ENCODE measurements at regions not wholly inside any gene's neighbourhood (a gene's known extent, or its start where the extent isn't known, plus 50 kb on each side); places are given as distances from the start of the nearest gene placed in this dataset.

DNA sequence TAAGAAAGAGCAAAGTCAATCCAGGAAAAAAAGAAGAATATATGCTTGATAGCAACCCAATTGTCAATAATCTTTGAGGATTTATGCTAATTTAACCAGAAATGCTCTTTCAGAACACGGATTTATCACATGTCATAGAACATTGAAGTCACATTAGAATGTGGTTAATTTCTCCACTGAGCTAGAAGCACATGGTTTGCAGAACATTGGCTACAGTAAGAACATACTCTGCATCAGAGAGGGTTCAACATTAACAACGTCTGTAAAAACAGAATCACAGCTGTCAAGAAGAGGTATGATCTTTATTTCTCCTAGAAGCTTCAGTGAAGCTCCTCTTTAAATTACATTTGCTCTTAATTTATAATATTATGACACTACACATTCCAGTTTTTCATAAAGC is 619.7 kb upstream of the AGTR1 start:
- H3K27me3 ChIP-seq, result no peaks in the 10 kb centered on the region
- H3K36me3 ChIP-seq, result no peaks in the 10 kb centered on the region
- no peak overlapping the region for H3K4me3 ChIP-seq (ENCODE audit: low read depth, low read length)
- no peak for DNase-seq
- H3K4me1 ChIP-seq, result peaks cover 27% of the 10 kb centered on the region
- TF ChIP-seq, protein P1, sequence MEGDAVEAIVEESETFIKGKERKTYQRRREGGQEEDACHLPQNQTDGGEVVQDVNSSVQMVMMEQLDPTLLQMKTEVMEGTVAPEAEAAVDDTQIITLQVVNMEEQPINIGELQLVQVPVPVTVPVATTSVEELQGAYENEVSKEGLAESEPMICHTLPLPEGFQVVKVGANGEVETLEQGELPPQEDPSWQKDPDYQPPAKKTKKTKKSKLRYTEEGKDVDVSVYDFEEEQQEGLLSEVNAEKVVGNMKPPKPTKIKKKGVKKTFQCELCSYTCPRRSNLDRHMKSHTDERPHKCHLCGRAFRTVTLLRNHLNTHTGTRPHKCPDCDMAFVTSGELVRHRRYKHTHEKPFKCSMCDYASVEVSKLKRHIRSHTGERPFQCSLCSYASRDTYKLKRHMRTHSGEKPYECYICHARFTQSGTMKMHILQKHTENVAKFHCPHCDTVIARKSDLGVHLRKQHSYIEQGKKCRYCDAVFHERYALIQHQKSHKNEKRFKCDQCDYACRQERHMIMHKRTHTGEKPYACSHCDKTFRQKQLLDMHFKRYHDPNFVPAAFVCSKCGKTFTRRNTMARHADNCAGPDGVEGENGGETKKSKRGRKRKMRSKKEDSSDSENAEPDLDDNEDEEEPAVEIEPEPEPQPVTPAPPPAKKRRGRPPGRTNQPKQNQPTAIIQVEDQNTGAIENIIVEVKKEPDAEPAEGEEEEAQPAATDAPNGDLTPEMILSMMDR (IDR thresholded peaks at IDR 0.05; ENCODE audit: low read depth, low read length), result no peak
- H3K9me3 ChIP-seq, result no peaks in the 10 kb centered on the region

DNA sequence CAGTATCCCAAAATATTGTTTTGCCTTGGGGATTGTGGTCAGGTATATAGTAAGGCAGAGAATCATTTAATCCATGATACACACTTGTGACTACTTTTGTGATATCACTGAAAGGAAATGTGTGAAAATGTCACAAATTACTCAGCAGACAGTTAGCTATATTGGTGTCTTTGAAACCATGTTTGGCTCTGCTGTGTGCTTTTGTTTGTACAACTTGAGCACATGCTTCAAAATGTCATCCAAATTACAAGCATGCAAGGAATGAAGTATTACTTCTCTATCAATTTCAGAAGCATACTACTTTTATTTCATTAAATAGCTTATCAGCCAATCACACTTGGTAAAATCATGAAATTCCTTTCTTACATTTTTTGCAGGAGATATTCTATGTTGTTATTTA is 619.0 kb upstream of the AGTR1 start:
- Histone ChIP-seq H3K4me1 (peaks cover 27% of the 10 kb centered on the region), H3K4me3 (ENCODE audit: low read depth, low read length) (no peak overlapping the region), H3K27me3 (no peaks in the 10 kb centered on the region), H3K9me3 (no peaks in the 10 kb centered on the region), H3K36me3 (no peaks in the 10 kb centered on the region)
- TF ChIP-seq, protein P1 (IDR thresholded peaks at IDR 0.05; ENCODE audit: low read depth, low read length), result no peak
- no peak for DNase-seq

DNA sequence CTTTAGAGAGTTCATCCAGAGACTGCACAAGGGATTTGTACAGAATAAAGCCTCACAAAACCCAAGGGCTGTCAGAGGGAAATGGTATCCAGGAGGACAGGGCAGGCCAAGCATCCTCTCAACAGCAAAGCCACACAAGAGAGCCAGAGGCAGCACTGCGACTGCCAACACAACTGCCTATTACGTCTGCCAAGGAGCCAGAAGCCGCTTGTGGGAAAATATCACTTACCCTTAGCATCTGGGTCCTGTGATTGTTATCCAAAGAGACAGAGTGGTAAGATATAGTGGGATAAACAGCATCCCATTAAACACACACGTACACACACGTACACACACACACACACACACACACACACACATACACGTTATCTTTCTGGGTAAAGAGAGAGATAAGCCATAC is 618.3 kb upstream of the AGTR1 start:
- no peaks in the 10 kb centered on the region for H3K36me3 ChIP-seq
- 0 out of 2 replicates have a peak overlapping the region, but pooled peaks have one; percentile 17 for H3K4me3 ChIP-seq (ENCODE audit: low read depth, low read length)
- DNase-seq, result peak; percentile 59
- peaks cover 22% of the 10 kb centered on the region for H3K4me1 ChIP-seq
- no peaks in the 10 kb centered on the region for H3K9me3 ChIP-seq
- no peaks in the 10 kb centered on the region for H3K27me3 ChIP-seq
- TF ChIP-seq, protein P1 (IDR thresholded peaks at IDR 0.05; ENCODE audit: low read depth, low read length), result no peak

DNA sequence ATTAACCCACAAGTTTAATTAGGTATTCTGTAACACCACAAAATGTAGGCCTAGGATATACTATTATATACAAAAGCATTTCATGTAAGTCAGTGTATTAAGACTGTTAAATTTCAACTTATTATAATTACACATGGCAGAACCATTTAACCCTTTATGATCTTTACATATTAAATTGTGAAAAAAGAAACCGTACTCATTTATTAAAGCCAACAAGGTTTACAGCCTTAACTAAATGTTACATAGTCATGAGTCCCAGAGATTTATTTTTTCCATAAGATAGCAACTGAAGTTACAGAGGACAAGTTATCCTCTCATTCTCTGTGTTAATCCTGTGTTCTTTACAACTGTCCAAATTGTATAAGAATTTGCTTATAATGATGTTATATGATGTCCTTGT is 615.8 kb upstream of the AGTR1 start:
- no peak for DNase-seq
- Histone ChIP-seq H3K4me1 (peaks cover 9% of the 10 kb centered on the region), H3K27me3 (no peaks in the 10 kb centered on the region), H3K9me3 (no peaks in the 10 kb centered on the region), H3K36me3 (no peaks in the 10 kb centered on the region), H3K4me3 (ENCODE audit: low read depth, low read length) (no peak overlapping the region)
- TF ChIP-seq, protein P1 (IDR thresholded peaks at IDR 0.05; ENCODE audit: low read depth, low read length), result no peak

DNA sequence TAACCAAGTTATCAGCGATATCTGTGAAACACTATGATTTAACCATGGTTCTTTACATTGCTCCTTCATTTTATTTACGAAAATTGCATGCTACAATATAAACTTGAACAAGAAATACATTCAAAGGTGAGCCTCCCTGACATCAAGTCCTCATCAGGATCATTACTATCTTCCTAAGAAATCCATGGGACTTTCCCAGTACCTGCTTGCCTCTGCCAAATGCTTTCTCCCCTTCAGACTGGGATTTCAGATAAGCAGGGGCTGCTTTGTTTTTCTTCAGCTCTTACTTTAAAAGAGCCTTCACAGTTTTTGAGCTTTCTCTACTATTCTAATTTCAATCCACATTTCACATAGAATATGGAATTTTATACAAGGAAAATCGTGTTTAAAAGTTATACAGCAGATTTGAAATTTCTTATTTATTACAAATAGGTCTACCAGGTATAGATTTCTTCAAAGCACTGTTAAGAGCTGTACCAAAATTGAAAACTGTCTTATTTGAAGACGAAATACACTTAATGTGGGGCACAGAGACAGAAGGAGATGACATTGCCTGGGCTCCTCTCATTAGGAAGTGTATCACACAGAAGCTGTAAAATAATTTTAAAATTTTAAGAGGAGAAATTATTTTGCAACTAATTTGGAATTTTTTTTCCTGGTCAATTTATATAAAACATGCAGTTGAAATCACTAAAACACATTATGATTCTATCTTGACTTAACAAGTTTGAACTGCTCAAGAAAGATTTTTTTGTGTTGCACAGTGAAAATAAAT is 615.0 kb upstream of the AGTR1 start:
- Histone ChIP-seq H3K27me3 (no peaks in the 10 kb centered on the region), H3K4me1 (peaks cover 9% of the 10 kb centered on the region), H3K9me3 (no peaks in the 10 kb centered on the region), H3K36me3 (no peaks in the 10 kb centered on the region), H3K4me3 (ENCODE audit: low read depth, low read length) (no peak overlapping the region)
- TF ChIP-seq, protein P1 (IDR thresholded peaks at IDR 0.05; ENCODE audit: low read depth, low read length), result no peak
- no peak for DNase-seq

DNA sequence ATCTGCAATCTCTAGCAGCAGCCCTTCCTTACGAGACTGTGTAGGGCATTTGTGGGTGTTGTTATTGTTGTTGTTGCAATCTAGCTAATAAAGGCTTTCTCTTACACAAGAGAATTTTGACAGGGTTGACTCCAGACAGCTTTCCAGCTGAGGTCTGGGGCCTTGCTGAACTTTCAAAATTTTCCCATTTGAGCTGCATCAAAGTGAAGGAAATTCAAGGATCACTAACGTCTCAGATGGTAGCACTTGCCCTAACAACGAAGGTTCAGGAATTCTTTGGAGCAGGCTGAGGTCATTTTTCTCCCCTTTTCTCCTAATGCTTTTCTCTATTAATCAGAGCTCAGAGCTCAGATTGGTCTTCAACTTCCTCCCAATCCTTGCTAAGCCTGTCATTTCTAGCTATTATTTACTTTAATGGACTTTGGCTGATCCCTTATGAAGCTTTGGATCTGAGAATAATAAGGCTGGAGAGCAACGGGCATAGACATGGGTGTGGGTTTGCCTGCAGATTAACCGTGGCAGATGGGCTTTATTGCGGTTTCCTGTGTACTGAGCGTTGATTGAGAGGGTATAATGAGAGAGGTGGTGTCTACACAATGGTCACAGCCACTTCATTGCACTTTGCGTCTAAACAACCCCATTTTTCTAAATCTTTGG is 614.0 kb upstream of the AGTR1 start:
- Histone ChIP-seq H3K4me3 (ENCODE audit: low read depth, low read length) (no peak overlapping the region), H3K27me3 (no peaks in the 10 kb centered on the region), H3K4me1 (peaks cover 9% of the 10 kb centered on the region), H3K9me3 (no peaks in the 10 kb centered on the region), H3K36me3 (no peaks in the 10 kb centered on the region)
- no peak for DNase-seq
- TF ChIP-seq, protein P1 (IDR thresholded peaks at IDR 0.05; ENCODE audit: low read depth, low read length), result no peak
